Glutamatergic neuron (in vitro differentiated cells): ENCODE measurements at regions not wholly inside any gene's neighbourhood (a gene's known extent, or its start where the extent isn't known, plus 50 kb on each side); places are given as distances from the start of the nearest gene placed in this dataset.

ENCODE experiments used
- DNase-seq: peaks from one replicate; pipeline ENCODE4 v3.0.0; 2022
- H3K27ac Mint-ChIP-seq: one replicate; pipeline ENCODE4 v1.8.0; 2020; ENCODE audit warnings: mild to moderate bottlenecking, mixed read lengths, inconsistent platforms; ENCODE audit not compliant: unreplicated experiment
- H3K27me3 Mint-ChIP-seq: one replicate; pipeline ENCODE4 v1.8.0; 2020; ENCODE audit warnings: mild to moderate bottlenecking, moderate library complexity, mixed read lengths, inconsistent platforms; ENCODE audit not compliant: unreplicated experiment
- H3K36me3 Mint-ChIP-seq: one replicate; pipeline ENCODE4 v1.8.0; 2020; ENCODE audit warnings: mild to moderate bottlenecking, mixed read lengths, inconsistent platforms; ENCODE audit not compliant: unreplicated experiment
- H3K4me1 Mint-ChIP-seq: one replicate; pipeline ENCODE4 v1.8.0; 2020; ENCODE audit warnings: mild to moderate bottlenecking, low read depth, mixed read lengths, inconsistent platforms; ENCODE audit not compliant: unreplicated experiment
- H3K4me3 Mint-ChIP-seq: one replicate; pipeline ENCODE4 v1.8.0; 2020; ENCODE audit warnings: mild to moderate bottlenecking, mixed read lengths, inconsistent platforms; ENCODE audit not compliant: unreplicated experiment
- H3K9me3 Mint-ChIP-seq: one replicate; pipeline ENCODE4 v1.8.0; 2020; ENCODE audit warnings: mild to moderate bottlenecking, moderate library complexity, mixed read lengths, inconsistent platforms; ENCODE audit not compliant: unreplicated experiment
- CTCF ChIP-seq: fragments of 200-600 bp; sonication (generic); IDR thresholded peaks from one replicate; pipeline ENCODE4 v1.5.0; 2021; ENCODE audit not compliant: partially characterized antibody, unreplicated experiment

GRCh38 chr1:4328402-4329071, 325.9 kb upstream of the AJAP1 start:
- peaks cover 17% of the 10 kb centered on the region for H3K9me3 Mint-ChIP-seq

GRCh38 chr1:4330805-4331766, 323.3 kb upstream of the AJAP1 start:
- H3K4me3 Mint-ChIP-seq: no peak overlapping the region
- DNase-seq: no peak
- H3K36me3 Mint-ChIP-seq: no peaks in the 10 kb centered on the region
- peaks cover 18% of the 10 kb centered on the region for H3K9me3 Mint-ChIP-seq
- H3K27ac Mint-ChIP-seq: no peak overlapping the region
- no peak for TF ChIP-seq CTCF
- peaks cover 9% of the 10 kb centered on the region for H3K27me3 Mint-ChIP-seq
- no peaks in the 10 kb centered on the region for H3K4me1 Mint-ChIP-seq

More at GRCh38 chr1:4328402-4329071, 325.9 kb upstream of the AJAP1 start:
- Mint-ChIP-seq H3K4me3 (no peak overlapping the region), H3K27ac (no peak overlapping the region), H3K27me3 (peaks cover 10% of the 10 kb centered on the region), H3K36me3 (no peaks in the 10 kb centered on the region), H3K4me1 (no peaks in the 10 kb centered on the region)
- DNase-seq: no peak
- TF ChIP-seq CTCF: no peak

DNA sequence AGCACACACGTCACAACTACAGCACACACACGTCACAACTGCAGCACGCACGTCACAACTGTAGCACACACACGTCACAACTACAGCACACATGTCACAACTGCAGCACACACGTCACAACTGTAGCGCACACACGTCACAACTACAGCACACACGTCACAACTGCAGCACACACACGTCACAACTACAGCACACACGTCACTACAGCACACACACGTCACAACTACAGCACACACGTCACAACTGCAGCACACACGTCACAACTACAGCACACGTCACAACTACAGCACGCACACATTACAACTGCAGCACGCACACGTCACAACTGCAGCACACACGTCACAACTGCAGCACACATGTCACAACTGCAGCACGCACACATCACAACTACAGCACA, 322.6 kb upstream of the AJAP1 start:
- no peak overlapping the region for H3K4me3 Mint-ChIP-seq
- no peaks in the 10 kb centered on the region for H3K4me1 Mint-ChIP-seq
- H3K27me3 Mint-ChIP-seq: peaks cover 12% of the 10 kb centered on the region
- H3K27ac Mint-ChIP-seq: no peak overlapping the region
- peaks cover 6% of the 10 kb centered on the region for H3K36me3 Mint-ChIP-seq
- TF ChIP-seq CTCF: no peak
- no peak for DNase-seq
- H3K9me3 Mint-ChIP-seq: peaks cover 21% of the 10 kb centered on the region

DNA sequence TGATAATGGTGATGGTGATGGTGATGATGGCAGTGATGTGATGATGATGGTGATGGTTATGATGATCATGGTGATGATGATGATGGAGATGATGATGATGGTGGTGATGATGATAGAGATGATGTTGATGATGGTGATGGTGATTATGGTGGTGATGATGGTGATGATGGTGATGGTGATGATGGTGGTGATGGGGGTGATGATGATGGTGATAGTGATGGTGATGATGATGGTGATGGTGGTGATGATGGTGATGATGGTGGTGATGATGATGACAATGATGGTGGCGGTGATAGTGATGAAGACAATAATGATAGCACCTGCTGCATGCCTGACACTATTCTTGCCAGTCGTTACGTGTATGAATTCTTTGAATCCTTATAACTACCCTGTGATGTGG, 317.9 kb upstream of the AJAP1 start:
- no peak for DNase-seq
- Mint-ChIP-seq H3K4me3 (no peak overlapping the region), H3K9me3 (peaks cover 17% of the 10 kb centered on the region), H3K4me1 (no peaks in the 10 kb centered on the region), H3K27me3 (peaks cover 6% of the 10 kb centered on the region), H3K27ac (no peak overlapping the region), H3K36me3 (peaks cover 6% of the 10 kb centered on the region)
- no peak for TF ChIP-seq CTCF

- H3K4me1 Mint-ChIP-seq: no peaks in the 10 kb centered on the region
- H3K9me3 Mint-ChIP-seq: peaks cover 30% of the 10 kb centered on the region
- DNase-seq: no peak
Measured at GRCh38 chr1:4341421-4341820, 313.0 kb upstream of the AJAP1 start.

More at GRCh38 chr1:4341421-4341820, 313.0 kb upstream of the AJAP1 start:
- H3K4me3 Mint-ChIP-seq: no peak overlapping the region
- peaks cover 3% of the 10 kb centered on the region for H3K36me3 Mint-ChIP-seq
- no peak overlapping the region for H3K27ac Mint-ChIP-seq
- peaks cover 2% of the 10 kb centered on the region for H3K27me3 Mint-ChIP-seq
- no peak for TF ChIP-seq CTCF
